GM18517 (cell line): ENCODE measurements at regions not wholly inside any gene's neighbourhood (a gene's known extent, or its start where the extent isn't known, plus 50 kb on each side); places are given as distances from the start of the nearest gene placed in this dataset.
"Not testable (repeated sequence)": the region's sequence is repeated elsewhere in the genome, so short reads cannot be mapped to it uniquely, and the experiment has no call there.

Experiments
- ATAC-seq: cut with Tn5 transposase; IDR thresholded peaks from one replicate; pipeline ENCODE4 v1.9.1; 2021; ENCODE audit warnings: mild to moderate bottlenecking, moderate library complexity; ENCODE audit not compliant: unreplicated experiment

- ATAC-seq, result no peak
Observed at GRCh38 chr15:39254181-39254580, 326.7 kb upstream of the THBS1 start.

- ATAC-seq, result no peak
Observed at GRCh38 chr15:39255760-39256159, 325.1 kb upstream of the THBS1 start.

GRCh38 chr15:39260391-39260790 is 320.5 kb upstream of the THBS1 start:
- ATAC-seq, result no peak

DNA sequence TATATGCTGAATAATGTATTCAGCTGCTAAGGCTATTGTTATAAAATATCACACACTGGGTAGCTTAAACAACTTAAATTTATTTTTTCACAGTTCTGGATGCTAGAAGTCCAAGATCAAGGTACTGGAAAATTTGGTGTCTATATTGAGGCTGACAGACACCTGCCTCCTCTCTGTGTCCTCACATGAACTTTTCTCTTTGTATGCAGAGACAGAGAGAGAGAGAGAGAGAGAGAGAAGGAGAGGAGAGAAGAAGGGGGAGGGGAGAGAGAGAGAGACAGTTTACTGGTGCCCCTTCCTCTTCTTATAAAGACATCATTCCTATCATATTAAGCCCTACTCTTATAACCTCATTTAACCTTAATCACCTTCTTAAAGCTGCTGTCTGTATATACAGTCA is 320.1 kb upstream of the THBS1 start:
- no peak for ATAC-seq

DNA sequence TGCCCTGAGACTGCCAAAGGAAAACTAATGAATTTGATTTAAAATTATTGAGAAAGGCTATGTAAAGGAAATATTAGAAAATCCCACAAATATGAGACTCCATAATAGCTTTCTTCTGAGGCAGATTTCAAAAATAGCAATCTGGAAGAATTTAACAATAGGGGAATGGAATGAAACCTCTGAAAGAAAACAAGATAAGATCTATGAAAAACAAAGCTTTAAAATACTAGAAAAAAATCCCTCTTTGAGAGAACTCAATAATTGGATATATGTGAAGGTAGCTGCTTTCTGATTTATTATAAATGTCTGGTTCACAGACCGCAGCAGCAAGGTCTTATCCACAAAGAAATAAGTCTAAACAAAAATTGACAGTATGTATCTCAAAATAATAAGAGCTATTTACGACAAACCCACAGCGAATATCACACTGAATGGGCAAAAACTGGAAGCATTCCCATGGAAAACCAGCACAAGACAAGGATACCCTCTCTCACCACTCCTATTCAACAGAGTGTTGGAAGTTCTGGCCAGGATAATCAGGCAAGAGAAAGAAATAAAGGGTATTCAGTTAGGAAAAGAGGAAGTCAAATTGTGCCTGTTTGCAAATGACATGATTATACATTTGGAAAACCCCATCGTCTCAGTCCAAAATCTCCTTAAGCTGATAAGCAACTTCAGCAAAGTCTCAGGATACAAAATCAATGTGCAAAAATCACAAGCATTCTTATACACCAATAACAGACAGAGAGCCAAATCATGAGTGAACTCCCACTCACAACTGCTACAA is 319.3 kb upstream of the THBS1 start:
- not testable (repeated sequence) for ATAC-seq

DNA sequence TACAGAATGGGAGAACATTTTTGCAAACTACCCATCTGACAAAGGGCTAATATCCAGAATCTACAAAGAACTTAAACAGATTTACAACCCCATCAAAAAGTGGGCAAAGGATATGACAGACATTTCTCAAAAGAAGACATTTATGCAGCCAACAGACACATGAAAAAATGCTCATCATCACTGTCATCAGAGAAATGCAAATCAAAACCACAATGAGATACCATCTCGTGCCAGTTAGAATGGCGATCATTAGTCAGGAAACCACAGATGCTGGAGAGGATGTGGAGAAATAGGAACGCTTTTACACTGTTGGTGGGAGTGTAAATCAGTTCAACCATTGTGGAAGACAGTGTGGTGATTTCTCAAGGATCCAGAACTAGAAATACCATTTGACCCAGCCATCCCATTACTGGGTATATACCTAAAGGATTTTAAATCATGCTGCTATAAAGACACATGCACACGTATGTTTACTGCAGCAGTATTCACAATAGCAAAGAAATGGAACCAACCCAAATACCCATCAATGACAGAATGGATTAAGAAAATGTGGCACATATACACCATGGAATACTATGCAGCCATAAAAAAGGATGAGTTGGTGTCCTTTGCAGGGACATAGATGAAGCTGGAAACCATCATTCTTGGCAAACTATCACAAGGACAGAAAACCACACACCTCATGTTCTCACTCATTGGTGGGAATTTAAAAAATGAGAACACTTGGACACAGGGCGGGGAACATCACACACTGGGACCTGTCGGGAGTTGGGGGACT is 317.7 kb upstream of the THBS1 start:
- not testable (repeated sequence) for ATAC-seq

DNA sequence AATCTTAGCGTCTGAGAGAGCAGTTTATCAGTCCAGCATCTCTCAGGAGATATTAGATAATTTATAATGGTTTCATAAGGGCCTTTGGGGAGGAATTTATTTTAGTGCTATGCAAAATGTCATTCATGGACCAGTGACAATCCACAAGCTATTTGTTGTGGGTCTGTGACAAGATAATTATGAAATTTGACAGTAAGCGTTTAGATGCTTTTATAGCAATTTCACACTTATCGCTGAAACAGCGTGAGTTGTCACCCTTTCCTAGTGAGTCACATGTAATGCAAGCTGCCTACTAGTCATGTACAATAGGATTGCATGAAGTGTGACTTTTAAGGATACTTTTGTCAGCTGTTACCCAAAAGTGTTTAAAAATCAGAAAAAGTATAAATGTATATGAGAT is 315.6 kb upstream of the THBS1 start:
- ATAC-seq, result no peak

DNA sequence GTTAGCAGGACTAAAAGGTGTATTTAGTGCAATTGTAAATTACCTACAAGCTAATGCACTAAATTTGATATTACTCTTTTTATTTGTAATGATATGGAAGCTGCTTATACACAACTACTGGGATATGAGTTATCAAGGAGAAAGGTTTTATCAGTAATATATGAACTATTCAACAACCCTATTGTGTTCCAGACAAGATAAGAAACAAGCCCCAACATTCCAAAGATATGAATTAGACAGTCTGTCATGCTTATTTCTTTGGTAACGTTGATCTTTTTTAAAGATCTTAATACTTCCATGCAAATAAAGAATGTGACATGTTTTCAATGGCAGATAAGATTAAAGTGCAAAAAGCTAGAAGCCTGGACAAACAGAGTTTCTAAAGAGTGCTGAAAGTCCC is 314.0 kb upstream of the THBS1 start:
- ATAC-seq, result no peak

DNA sequence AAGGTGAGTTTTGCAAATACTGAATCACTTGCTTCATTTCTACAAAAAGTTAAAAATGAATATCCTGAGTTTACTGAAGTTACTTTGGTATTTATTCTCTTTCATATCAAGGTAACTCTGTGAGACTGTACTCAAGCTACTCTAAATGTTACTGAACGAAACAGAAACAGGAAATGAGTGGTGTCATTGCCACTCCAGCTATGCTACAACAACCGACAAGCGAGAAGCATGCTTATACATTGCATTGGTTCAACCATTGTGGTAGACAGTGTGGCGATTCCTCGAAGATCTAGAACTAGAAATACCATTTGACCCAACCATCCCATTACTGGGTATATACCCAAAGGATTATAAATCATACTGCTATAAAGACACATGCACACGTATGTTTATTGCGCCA is 313.2 kb upstream of the THBS1 start:
- ATAC-seq, result no peak

GRCh38 chr15:39269352-39269751 is 311.5 kb upstream of the THBS1 start:
- ATAC-seq, result no peak

- ATAC-seq, result no peak
Observed at GRCh38 chr15:39269821-39270220, 311.1 kb upstream of the THBS1 start.

DNA sequence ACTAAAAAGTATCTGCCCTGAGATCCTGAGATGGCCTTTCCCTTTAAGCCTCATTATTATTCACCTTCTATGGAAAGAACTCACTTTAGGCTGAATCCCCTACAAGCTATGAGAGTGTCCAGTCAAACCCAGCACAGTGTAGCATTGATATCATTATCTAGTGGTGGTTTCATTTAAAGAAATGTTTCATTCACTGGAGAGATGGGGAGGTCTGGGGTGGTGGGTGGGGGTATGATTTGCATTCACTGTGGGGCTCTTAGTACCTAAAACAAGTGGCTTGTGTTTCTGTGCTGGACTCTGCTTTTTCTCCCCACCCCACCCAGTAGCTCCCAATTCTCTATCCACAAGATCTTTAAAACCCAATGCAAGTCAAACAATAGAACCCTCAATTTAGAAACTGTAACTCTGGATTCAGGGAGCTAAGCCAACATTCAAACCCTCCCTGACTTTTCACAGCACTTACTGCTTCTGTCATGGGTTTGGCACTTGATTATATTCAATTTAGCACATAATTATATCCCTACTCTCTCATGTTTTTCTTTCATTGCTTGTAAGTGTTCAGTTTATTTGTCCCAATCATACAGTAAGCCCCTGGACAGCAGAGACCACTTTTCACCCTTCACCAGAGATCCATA is 310.5 kb upstream of the THBS1 start:
- ATAC-seq, result no peak

- no peak for ATAC-seq
Observed at GRCh38 chr15:39270934-39271333, 309.9 kb upstream of the THBS1 start.

GRCh38 chr15:39272901-39273300 is 308.0 kb upstream of the THBS1 start:
- no peak for ATAC-seq

GRCh38 chr15:39273717-39274411 is 307.0 kb upstream of the THBS1 start:
- no peak for ATAC-seq

GRCh38 chr15:39275066-39275465 is 305.8 kb upstream of the THBS1 start:
- no peak for ATAC-seq

- ATAC-seq, result no peak
Observed at GRCh38 chr15:39279311-39279710, 301.6 kb upstream of the THBS1 start.

DNA sequence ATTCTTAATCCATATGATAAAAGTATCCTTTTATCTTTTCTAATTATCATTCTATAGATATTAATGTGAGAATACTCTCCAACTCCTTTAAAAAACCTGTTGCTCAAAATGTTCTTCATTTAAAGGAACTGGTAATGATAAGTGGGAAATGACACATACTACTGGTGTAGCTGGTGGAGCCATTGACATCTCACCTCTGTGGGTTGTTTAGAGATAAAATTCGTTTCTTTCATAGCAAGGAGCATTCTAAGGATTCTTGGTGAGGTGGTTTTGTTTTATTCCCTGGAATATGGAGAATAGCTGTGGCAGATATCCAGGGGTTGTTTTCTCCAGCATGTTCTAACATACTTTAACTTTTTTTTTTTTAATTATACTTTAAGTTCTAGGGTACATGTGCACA is 299.8 kb upstream of the THBS1 start:
- no peak for ATAC-seq

DNA sequence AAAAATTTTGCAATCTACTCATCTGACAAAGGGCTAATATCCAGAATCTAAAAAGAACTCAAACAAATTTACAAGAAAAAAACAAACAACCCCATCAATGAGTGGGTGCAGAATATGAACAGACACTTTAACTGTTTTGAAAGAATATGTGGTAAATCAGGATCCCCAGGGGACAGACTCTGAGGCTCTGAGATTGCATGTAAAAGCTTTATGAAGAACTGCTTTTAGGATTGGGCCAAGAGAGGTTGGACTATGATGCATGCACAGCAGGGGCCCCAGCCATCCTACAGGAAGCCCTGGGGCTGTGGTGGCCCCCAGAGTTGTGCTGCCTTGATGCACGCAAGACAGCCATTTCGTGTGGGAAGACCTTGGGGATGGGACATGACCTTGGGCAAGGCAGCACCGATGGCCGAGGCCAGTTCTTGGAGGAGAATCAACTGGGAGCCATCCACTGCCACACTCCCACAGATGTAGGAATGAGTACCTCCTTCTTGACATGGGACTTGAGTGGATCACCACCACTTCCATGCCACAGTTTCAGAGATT is 298.1 kb upstream of the THBS1 start:
- no peak for ATAC-seq

DNA sequence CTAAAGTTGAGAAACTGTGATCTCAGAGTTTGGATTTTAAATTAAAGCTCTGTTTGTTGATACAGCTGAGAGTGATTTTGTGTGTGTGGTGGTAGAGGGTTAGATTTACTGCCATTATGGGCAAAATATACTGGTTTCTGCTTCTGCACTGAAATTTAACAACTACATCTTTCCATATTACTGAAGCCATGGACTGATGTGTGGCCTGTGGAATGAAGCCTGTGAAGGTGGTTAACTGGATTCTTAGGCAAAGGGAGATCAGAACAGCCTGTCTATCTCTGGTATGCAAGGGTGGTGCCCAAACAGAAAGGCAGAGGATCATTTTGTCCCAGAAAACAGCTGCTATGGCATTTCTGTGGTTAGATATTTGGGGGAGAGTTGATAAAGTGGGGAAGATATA is 297.3 kb upstream of the THBS1 start:
- ATAC-seq, result no peak

DNA sequence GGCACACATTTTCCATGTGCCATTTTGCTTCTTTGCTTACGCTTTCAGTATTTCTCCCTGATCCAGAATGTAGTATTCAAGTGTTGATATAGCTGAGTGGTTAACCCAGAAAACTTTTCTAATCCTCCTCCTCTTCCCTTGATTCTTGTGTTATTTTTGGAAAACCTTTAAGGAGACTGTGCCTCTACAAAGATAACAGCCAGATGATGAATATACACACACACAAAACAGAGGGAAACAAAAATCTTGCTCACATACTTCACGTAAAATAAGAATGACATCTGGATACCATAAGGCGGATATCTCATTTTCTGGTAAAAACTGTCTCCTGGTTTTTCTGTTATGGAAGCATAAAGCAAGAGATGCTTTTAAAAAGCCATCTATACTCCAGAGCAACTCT is 295.8 kb upstream of the THBS1 start:
- no peak for ATAC-seq
